H1 (cell line): ENCODE measurements at regions not wholly inside any gene's neighbourhood (a gene's known extent, or its start where the extent isn't known, plus 50 kb on each side); places are given as distances from the start of the nearest gene placed in this dataset.

Source experiments
- CTCF ChIA-PET: fragments of 300-600 bp; sonication (Branson Sonifier 250); formaldehyde crosslinking; loops from one replicate; lab custom pipeline; 2021; ENCODE audit not compliant: partially characterized antibody; lab: Charles Lee
- POLR2A ChIA-PET: fragments of 300-600 bp; sonication (Branson Sonifier 250); formaldehyde crosslinking; loops from one replicate; lab custom pipeline; 2021; ENCODE audit warnings: inconsistent platforms; ENCODE audit not compliant: partially characterized antibody; lab: Charles Lee
- DNase-seq, 2 experiments: peaks; one replicate each; pipeline versions ENCODE4 v3.0.0 to v3.0.0-alpha.2; 2010 to 2022; ENCODE audit warnings: low spot score in 2 of 2, low read depth in 1 of 2, mixed read lengths in 1 of 2
- FAIRE-seq: peaks from 2 replicates; lab custom pipeline; 2011; peaks lifted over from hg19 to GRCh38; lab: Jason Lieb, UNC
- H2AFZ ChIP-seq: 2 replicates; pipeline ENCODE4 v1.8.1; 2012; ENCODE audit warnings: low read length, inconsistent platforms
- H2AK5ac ChIP-seq: 2 replicates; pipeline ENCODE4 v1.6.1; 2013; ENCODE audit warnings: low read depth, low read length
- H2BK120ac ChIP-seq: replicated peaks from 2 replicates; pipeline ENCODE3; 2013; ENCODE audit warnings: low read depth, low read length, inconsistent platforms
- H2BK12ac ChIP-seq: 2 replicates; pipeline ENCODE4 v1.6.1; 2013; ENCODE audit warnings: low read depth, low read length
- H2BK15ac ChIP-seq: 2 replicates; pipeline ENCODE4 v1.6.1; 2013; ENCODE audit warnings: low read length
- H2BK20ac ChIP-seq: 2 replicates; pipeline ENCODE4 v1.6.1; 2013; ENCODE audit warnings: low read length
- H2BK5ac ChIP-seq: 2 replicates; pipeline ENCODE4 v1.6.1; 2013; ENCODE audit warnings: low read depth, low read length
- H3K14ac ChIP-seq: 2 replicates; pipeline ENCODE4 v1.6.1; 2013; ENCODE audit warnings: inconsistent platforms; ENCODE audit not compliant: insufficient read length
- H3K18ac ChIP-seq: 2 replicates; pipeline ENCODE4 v1.6.1; 2013; ENCODE audit warnings: low read length; ENCODE audit errors: extremely low read depth
- H3K23ac ChIP-seq: 2 replicates; pipeline ENCODE4 v1.6.1; 2013; ENCODE audit warnings: inconsistent platforms; ENCODE audit not compliant: insufficient read length
- H3K23me2 ChIP-seq: 2 replicates; pipeline ENCODE4 v1.6.1; 2013; ENCODE audit warnings: low read depth, low read length
- H3K27ac ChIP-seq: 2 replicates; pipeline ENCODE4 v1.6.1; 2011; ENCODE audit warnings: low read depth, low read length, inconsistent platforms
- H3K27me3 ChIP-seq, 4 experiments: replicated peaks in 1 of 4; 1 replicate in 1 of 4; 2 replicates in 3 of 4; pipeline versions ENCODE4 v1.6.1 to v1.8.1; 2011 to 2013; ENCODE audit warnings: low read length in 3 of 4, mild to moderate bottlenecking in 3 of 4, inconsistent platforms in 2 of 4, mixed read lengths in 2 of 4, moderate library complexity in 1 of 4; ENCODE audit not compliant: control insufficient read depth in 3 of 4, insufficient read depth in 3 of 4; ENCODE audit errors: extremely low read depth in 1 of 4
- H3K36me3 ChIP-seq, 4 experiments: 2 replicates each; pipeline versions ENCODE4 v1.6.1 to v1.8.1; 2011 to 2013; ENCODE audit warnings: mild to moderate bottlenecking in 4 of 4, low read length in 3 of 4, moderate library complexity in 2 of 4, control low read depth in 1 of 4, inconsistent platforms in 1 of 4; ENCODE audit not compliant: insufficient read depth in 4 of 4, control insufficient read depth in 2 of 4
- H3K4ac ChIP-seq: replicated peaks from 2 replicates; pipeline ENCODE3; 2013; ENCODE audit warnings: low read length, low read depth, mixed read lengths, inconsistent platforms; ENCODE audit not compliant: insufficient read length
- H3K4me1 ChIP-seq, 4 experiments: replicated peaks in 1 of 4; 1 replicate in 1 of 4; 2 replicates in 3 of 4; pipeline versions ENCODE4 v1.6.1 to v1.8.1; 2011 to 2013; ENCODE audit warnings: low read length in 3 of 4, inconsistent platforms in 2 of 4, mixed read lengths in 1 of 4; ENCODE audit not compliant: insufficient read depth in 4 of 4, control insufficient read depth in 3 of 4
- H3K4me2 ChIP-seq, 2 experiments: 2 replicates each; pipeline versions ENCODE4 v1.6.1 to v1.8.1; 2011 to 2013; ENCODE audit warnings: low read depth in 2 of 2, low read length in 2 of 2, control low read depth in 1 of 2, inconsistent platforms in 1 of 2, mild to moderate bottlenecking in 1 of 2; ENCODE audit not compliant: insufficient read depth in 1 of 2
- H3K4me3 ChIP-seq, 4 experiments: fragments of 200-600, 300-600 bp in 1 of 4; sonication (generic), shearing (Covaris generic), sonication (Bioruptor Twin) in 1 of 4; 2 replicates each; pipeline versions ENCODE4 v1.5.1 to v1.8.1; 2011 to 2016; ENCODE audit warnings: low read length in 4 of 4, low read depth in 3 of 4, control low read depth in 2 of 4, inconsistent platforms in 2 of 4, mild to moderate bottlenecking in 2 of 4, mixed read lengths in 1 of 4, moderate library complexity in 1 of 4; ENCODE audit not compliant: insufficient read depth in 2 of 4; ENCODE audit errors: extremely low read depth in 1 of 4
- H3K56ac ChIP-seq: replicated peaks from 2 replicates; pipeline ENCODE3; 2013; ENCODE audit warnings: low read depth, mild to moderate bottlenecking, mixed read lengths, low read length, inconsistent platforms; ENCODE audit not compliant: insufficient read length
- H3K79me1 ChIP-seq: 2 replicates; pipeline ENCODE4 v1.6.1; 2013; ENCODE audit warnings: low read depth, low read length, control low read depth
- H3K79me2 ChIP-seq, 2 experiments: 2 replicates each; pipeline versions ENCODE4 v1.6.1 to v1.8.1; 2012 to 2013; ENCODE audit warnings: low read length in 2 of 2, mild to moderate bottlenecking in 2 of 2, inconsistent platforms in 1 of 2; ENCODE audit not compliant: insufficient read depth in 2 of 2, control insufficient read depth in 1 of 2
- H3K9ac ChIP-seq, 4 experiments: replicated peaks in 1 of 4; 1 replicate in 1 of 4; 2 replicates in 3 of 4; pipeline versions ENCODE4 v1.6.1 to v1.8.1; 2011 to 2013; ENCODE audit warnings: low read depth in 3 of 4, low read length in 3 of 4, control low read depth in 2 of 4, mild to moderate bottlenecking in 2 of 4, moderate library complexity in 2 of 4, inconsistent platforms in 1 of 4; ENCODE audit errors: extremely low read depth in 1 of 4
- H3K9me3 ChIP-seq, 2 experiments: 2 replicates each; pipeline versions ENCODE4 v1.6.1 to v1.8.1; 2012 to 2013; ENCODE audit warnings: mild to moderate bottlenecking in 2 of 2, moderate library complexity in 2 of 2, control low read depth in 1 of 2, inconsistent platforms in 1 of 2, low read depth in 1 of 2, low read length in 1 of 2, mixed read lengths in 1 of 2; ENCODE audit not compliant: insufficient read depth in 2 of 2
- H4K20me1 ChIP-seq, 2 experiments: replicated peaks in 1 of 2; 2 replicates each; pipeline versions ENCODE3 to v1.8.1; 2011 to 2013; ENCODE audit warnings: inconsistent platforms in 2 of 2, low read length in 2 of 2, mild to moderate bottlenecking in 1 of 2; ENCODE audit not compliant: insufficient read depth in 2 of 2, control insufficient read depth in 1 of 2
- H4K5ac ChIP-seq: 2 replicates; pipeline ENCODE4 v1.6.1; 2013; ENCODE audit warnings: low read length, low read depth, mixed read lengths, inconsistent platforms; ENCODE audit not compliant: insufficient read length
- H4K8ac ChIP-seq: 2 replicates; pipeline ENCODE4 v1.8.0; 2013; ENCODE audit warnings: mild to moderate bottlenecking, moderate library complexity, low read length, inconsistent platforms; ENCODE audit not compliant: insufficient read depth; ENCODE audit errors: extremely low read depth
- H4K91ac ChIP-seq: replicated peaks from 2 replicates; pipeline ENCODE3; 2013; ENCODE audit warnings: low read length, mixed read lengths, inconsistent platforms; ENCODE audit not compliant: insufficient read length
- BACH1 ChIP-seq: IDR thresholded peaks from 2 replicates; pipeline ENCODE4 v1.6.1; 2012; ENCODE audit warnings: low read length, improper control_type of control experiment
- BRCA1 ChIP-seq: IDR thresholded peaks from 2 replicates; pipeline ENCODE4 v1.6.1; 2012; ENCODE audit warnings: low read depth, low read length, improper control_type of control experiment
- CHD2 ChIP-seq: IDR thresholded peaks from 2 replicates; pipeline ENCODE4 v1.6.1; 2012; ENCODE audit warnings: low read length, improper control_type of control experiment

DNA sequence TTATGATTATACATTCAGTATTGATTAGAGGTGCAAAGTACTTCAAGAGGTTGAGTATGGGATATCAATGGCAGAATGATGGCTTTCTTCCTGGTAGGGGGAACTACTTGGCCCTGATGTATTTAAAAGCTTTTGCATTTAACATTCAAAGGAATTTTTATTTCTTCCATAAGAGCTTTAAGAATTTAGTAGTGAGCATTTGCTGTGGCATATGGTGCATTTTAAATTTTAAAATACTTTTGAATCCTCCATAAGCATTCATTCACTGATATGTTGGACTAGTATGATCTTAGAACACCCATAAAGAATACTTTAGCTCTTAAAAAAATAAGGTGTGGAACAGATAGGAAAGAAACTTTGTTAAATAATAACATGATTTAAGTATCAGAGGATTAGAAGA lies 191.9 kb upstream of the PPP1R3A start:
- H2AFZ ChIP-seq = no peak overlapping the region
- H2BK15ac ChIP-seq = no peak overlapping the region
- H4K5ac ChIP-seq = no peak overlapping the region
- H3K56ac ChIP-seq = no peak overlapping the region
- H4K8ac ChIP-seq = no peak overlapping the region
- H3K4me3 ChIP-seq = no peak overlapping the region
- H3K23me2 ChIP-seq = no peaks in the 10 kb centered on the region
- H4K20me1 ChIP-seq = no peaks in the 10 kb centered on the region
- H2AK5ac ChIP-seq = no peak overlapping the region
- no peaks in the 10 kb centered on the region for H3K79me2 ChIP-seq
- DNase-seq (no peak), FAIRE-seq (no peak)
- no peak overlapping the region for H2BK120ac ChIP-seq
- H3K4ac ChIP-seq = no peak overlapping the region
- no peaks in the 10 kb centered on the region for H3K9me3 ChIP-seq
- no peaks in the 10 kb centered on the region for H3K36me3 ChIP-seq
- no peaks in the 10 kb centered on the region for H3K4me1 ChIP-seq
- H4K91ac ChIP-seq = no peak overlapping the region
- no peak overlapping the region for H2BK5ac ChIP-seq
- H3K79me1 ChIP-seq = no peaks in the 10 kb centered on the region
- ChIA-PET CTCF (no interaction called here), POLR2A (no interaction called here)
- no peak overlapping the region for H3K9ac ChIP-seq
- H3K18ac ChIP-seq = no peak overlapping the region
- no peak overlapping the region for H3K23ac ChIP-seq
- no peak overlapping the region for H3K14ac ChIP-seq
- no peak overlapping the region for H2BK12ac ChIP-seq
- H3K4me2 ChIP-seq = no peak overlapping the region
- H3K27me3 ChIP-seq = no peaks in the 10 kb centered on the region
- H3K27ac ChIP-seq = no peak overlapping the region
- TF ChIP-seq BRCA1 (no peak), BACH1 (no peak), CHD2 (no peak)
- TF ChIP-seq, all 59 proteins: peak for 0
- no peak overlapping the region for H2BK20ac ChIP-seq
